Psoas muscle (tissue), 7 donors: ENCODE measurements at regions not wholly inside any gene's neighbourhood (a gene's known extent, or its start where the extent isn't known, plus 50 kb on each side); places are given as distances from the start of the nearest gene placed in this dataset.
"Not testable (repeated sequence)": the region's sequence is repeated elsewhere in the genome, so short reads cannot be mapped to it uniquely, and the experiment has no call there.

Experiments
- ATAC-seq, 4 donors: fragments of 200-7000 bp; cut with Tn5 transposase; one replicate each; pipeline ENCODE4 v1.9.1; 2020; ENCODE audit warnings: moderate library complexity in 3 of 4, mild to moderate bottlenecking in 2 of 4
- DNase-seq, 2 donors: peaks; one replicate each; pipeline ENCODE4 v3.0.0-alpha.2; 2020
- H3K27ac ChIP-seq: fragments of 200-600 bp; one replicate; pipeline ENCODE4 v1.8.0; 2022
- H3K27me3 ChIP-seq, 3 donors: fragments of 200-600 bp in 1 of 3; one replicate each; pipeline versions ENCODE4 v1.6.1 to v1.8.0; 2013 to 2022; ENCODE audit warnings: low read length in 2 of 3, mild to moderate bottlenecking in 2 of 3, moderate library complexity in 1 of 3; ENCODE audit not compliant: insufficient read depth in 3 of 3
- H3K36me3 ChIP-seq, 2 donors: fragments of 200-600 bp in 1 of 2; one replicate each; pipeline versions ENCODE4 v1.6.1 to v1.8.0; 2013 to 2022; ENCODE audit warnings: low read depth in 1 of 2, mild to moderate bottlenecking in 1 of 2, moderate library complexity in 1 of 2; ENCODE audit not compliant: insufficient read depth in 1 of 2
- H3K4me1 ChIP-seq: fragments of 200-600 bp; one replicate; pipeline ENCODE4 v1.8.0; 2022
- H3K4me3 ChIP-seq: fragments of 200-600 bp; one replicate; pipeline ENCODE4 v1.8.0; 2022; ENCODE audit warnings: mild to moderate bottlenecking
- H3K9me3 ChIP-seq: fragments of 200-600 bp; one replicate; pipeline ENCODE4 v1.8.0; 2022
- WGBS, 3 donors: extraction: QIAGEN DNeasy Blood & Tissue Kit; methylation state at CpG; one replicate each; pipeline versions ENCODE4 v1.1.6 to v1.1.7; 2013; 5-methylcytosine and 5-hydroxymethylcytosine counted together
- intact Hi-C, 2 donors: fragments of 100-400 bp; cut with DNase I; formaldehyde crosslinking; loops; one replicate each; pipeline versions ENCODE4 v1.11.0 to v1.14.2; 2022
- TF ChIP-seq, protein P1 (sequence below): fragments of 200-600 bp; IDR thresholded peaks from one replicate; pipeline ENCODE4 v1.8.0; 2022; ENCODE audit warnings: antibody characterized with exemption
- donor health status: healthy with polysubstance abuse.
- donor health status: DM: no; HTN: no; CAD: no; lungs with moderate emphysema.
- donor health status: Bipolar disorder and iron deficiency.
- donor health status: healthy.
- donor health status: DM: yes; HTN: yes; CAD: no.
- donor health status: DM: no; HTN: no; CAD: no.
- donor health status: DM: yes; HTN: yes; CAD: no.

GRCh38 chr21:33998402-33998801 is 75.0 kb upstream of the MRPS6 start:
- Histone ChIP-seq H3K27me3 (no peaks in the 10 kb centered on the region), H3K27ac (no peak overlapping the region), H3K9me3 (no peaks in the 10 kb centered on the region), H3K4me3 (no peak overlapping the region), H3K36me3 (no peaks in the 10 kb centered on the region), H3K4me1 (no peaks in the 10 kb centered on the region)
- 53 to 59% (median 58%) methylated on average over 1 of the region's 1 CpG for WGBS, 3 donors
- ATAC-seq (no peak), DNase-seq (no peak)
- intact Hi-C loops = no loop called here
- TF ChIP-seq, protein P1, sequence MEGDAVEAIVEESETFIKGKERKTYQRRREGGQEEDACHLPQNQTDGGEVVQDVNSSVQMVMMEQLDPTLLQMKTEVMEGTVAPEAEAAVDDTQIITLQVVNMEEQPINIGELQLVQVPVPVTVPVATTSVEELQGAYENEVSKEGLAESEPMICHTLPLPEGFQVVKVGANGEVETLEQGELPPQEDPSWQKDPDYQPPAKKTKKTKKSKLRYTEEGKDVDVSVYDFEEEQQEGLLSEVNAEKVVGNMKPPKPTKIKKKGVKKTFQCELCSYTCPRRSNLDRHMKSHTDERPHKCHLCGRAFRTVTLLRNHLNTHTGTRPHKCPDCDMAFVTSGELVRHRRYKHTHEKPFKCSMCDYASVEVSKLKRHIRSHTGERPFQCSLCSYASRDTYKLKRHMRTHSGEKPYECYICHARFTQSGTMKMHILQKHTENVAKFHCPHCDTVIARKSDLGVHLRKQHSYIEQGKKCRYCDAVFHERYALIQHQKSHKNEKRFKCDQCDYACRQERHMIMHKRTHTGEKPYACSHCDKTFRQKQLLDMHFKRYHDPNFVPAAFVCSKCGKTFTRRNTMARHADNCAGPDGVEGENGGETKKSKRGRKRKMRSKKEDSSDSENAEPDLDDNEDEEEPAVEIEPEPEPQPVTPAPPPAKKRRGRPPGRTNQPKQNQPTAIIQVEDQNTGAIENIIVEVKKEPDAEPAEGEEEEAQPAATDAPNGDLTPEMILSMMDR = no peak

DNA sequence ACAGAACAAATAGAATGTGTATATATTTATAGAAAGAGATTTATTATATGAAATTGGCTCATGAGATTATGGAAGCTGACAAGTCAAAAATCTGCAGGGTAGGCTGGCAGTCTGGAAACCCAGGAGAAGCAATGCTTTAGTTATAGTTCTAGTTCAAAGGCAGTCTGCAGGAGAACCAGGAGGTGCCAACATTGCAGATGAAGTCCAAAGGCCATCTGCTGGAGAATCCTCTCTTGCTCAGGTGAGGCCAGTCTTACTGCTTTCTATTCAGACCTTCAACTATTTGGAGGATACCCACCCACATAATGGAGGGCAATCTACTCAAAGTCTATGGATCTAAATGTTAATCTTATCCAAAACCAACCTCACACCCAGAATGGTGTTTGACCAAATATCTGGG is 75.9 kb upstream of the MRPS6 start:
- DNase-seq = no peak
- ATAC-seq = no peak
- Histone ChIP-seq H3K4me3 (no peak overlapping the region), H3K27ac (no peak overlapping the region), H3K36me3 (no peaks in the 10 kb centered on the region), H3K27me3 (no peaks in the 10 kb centered on the region), H3K4me1 (no peaks in the 10 kb centered on the region), H3K9me3 (no peaks in the 10 kb centered on the region)
- TF ChIP-seq, protein P1 = no peak
- intact Hi-C loops = no loop called here

DNA sequence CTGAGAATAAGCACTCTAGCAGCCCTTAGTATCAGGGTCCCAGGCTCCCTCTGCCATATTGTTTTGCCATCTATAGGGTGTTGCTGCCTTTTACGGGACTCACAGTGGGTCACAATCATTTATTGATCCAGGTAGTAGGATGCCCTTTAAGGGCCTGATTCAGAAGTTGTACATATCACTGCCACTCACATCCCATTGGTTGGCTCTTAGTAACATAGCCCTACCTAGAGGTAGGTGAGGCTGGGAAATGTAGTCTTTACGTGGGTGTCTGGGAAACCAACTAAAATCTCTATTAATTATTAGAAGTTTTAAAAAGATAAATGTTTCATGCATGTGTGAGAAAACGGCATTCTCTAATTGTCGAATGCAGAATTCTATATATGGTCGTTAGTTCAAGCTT is 78.8 kb upstream of the ATP5PO start:
- TF ChIP-seq, protein P1 = no peak
- WGBS, 3 donors = 81 to 94% (median 86%) methylated on average over 5 of the region's 5 CpGs
- no peak overlapping the region for H3K4me3 ChIP-seq

DNA sequence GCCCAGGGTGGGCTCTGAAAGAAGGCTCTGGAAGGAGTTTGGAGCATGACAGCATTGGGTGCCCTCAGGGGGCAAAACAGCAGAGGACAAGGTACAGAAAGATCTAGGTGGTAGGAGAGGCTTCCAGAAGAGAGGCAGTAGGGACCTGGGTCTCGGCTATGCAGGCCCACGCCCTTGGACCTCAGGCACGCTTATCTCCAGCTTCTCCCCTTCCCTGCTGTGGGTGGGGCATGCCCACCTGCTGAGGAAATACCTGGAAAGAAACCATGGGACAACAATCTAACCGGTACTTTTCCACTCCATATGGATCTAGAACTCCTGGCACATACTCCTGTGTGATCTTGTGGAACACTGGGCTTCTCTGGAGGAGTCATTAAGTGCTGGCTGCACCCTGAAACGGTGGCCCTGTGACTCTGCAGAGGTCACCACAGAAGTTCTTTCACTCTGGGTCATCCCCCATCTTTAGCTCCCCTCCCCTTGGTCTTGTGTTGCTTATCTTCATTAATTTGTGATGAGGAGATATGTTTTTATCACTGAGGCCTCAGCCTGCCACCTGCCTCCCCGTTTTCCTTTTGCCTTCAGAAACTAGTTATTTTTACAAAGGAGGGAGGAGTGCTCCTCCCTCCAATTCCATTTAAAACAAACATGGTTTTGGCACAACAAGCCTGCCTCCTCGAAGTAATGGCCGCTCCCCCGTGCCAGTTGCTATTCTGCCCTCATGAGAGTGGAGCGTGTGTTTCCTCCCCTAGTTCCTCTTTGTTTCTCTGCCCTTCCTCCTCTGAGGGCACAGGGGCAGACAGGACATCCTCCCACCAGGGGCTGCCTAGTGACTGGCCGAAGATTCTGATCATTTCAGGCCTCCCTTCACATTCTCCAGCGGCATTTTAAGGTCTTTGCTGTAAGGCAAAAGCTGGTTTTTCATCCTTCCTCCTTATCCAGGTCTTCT is 78.0 kb upstream of the ATP5PO start:
- ATAC-seq (no peak), DNase-seq (no peak)
- intact Hi-C loops = no loop called here
- Histone ChIP-seq H3K36me3 (no peaks in the 10 kb centered on the region), H3K9me3 (no peaks in the 10 kb centered on the region), H3K27me3 (no peaks in the 10 kb centered on the region), H3K4me1 (no peaks in the 10 kb centered on the region), H3K27ac (no peak overlapping the region), H3K4me3 (no peak overlapping the region)
- WGBS, 3 donors = 60 to 67% (median 62%) methylated on average over 12 of the region's 12 CpGs
- TF ChIP-seq, protein P1 = no peak

More for the DNA sequence above, 78.8 kb upstream of the ATP5PO start:
- H3K27me3 ChIP-seq = no peaks in the 10 kb centered on the region
- H3K9me3 ChIP-seq = no peaks in the 10 kb centered on the region
- no peaks in the 10 kb centered on the region for H3K36me3 ChIP-seq
- no peak overlapping the region for H3K27ac ChIP-seq
- ATAC-seq = no peak
- intact Hi-C loops = no loop called here
- DNase-seq = no peak
- no peaks in the 10 kb centered on the region for H3K4me1 ChIP-seq

GRCh38 chr21:33992412-33992811 is 76.8 kb upstream of the ATP5PO start:
- WGBS, 3 donors = 39 to 64% (median 60%) methylated on average over 2 of the region's 2 CpGs
- H3K4me3 ChIP-seq, ATAC-seq, H3K9me3 ChIP-seq, DNase-seq, H3K27ac ChIP-seq, H3K4me1 ChIP-seq, intact Hi-C loops, H3K27me3 ChIP-seq, H3K36me3 ChIP-seq: not testable (repeated sequence)
